Activated naive CD8-positive, alpha-beta T cell treated with anti-CD3 and anti-CD28 coated beads, Interleukin-2, amount 50 U/mL, for 24 hours (primary cell): ENCODE measurements at regions not wholly inside any gene's neighbourhood (a gene's known extent, or its start where the extent isn't known, plus 50 kb on each side); places are given as distances from the start of the nearest gene placed in this dataset.
"Not testable (repeated sequence)": the region's sequence is repeated elsewhere in the genome, so short reads cannot be mapped to it uniquely, and the experiment has no call there.

ENCODE experiments used
- ATAC-seq: fragments of 150-1000 bp; cut with Tn5 transposase; one replicate; pipeline ENCODE4 v1.10.0; 2021
- DNase-seq: peaks from one replicate; pipeline ENCODE4 v3.0.0; 2021
- H3K27ac Mint-ChIP-seq: one replicate; pipeline ENCODE4 v1.8.0; 2021; ENCODE audit warnings: mild to moderate bottlenecking, mixed read lengths
- H3K27me3 Mint-ChIP-seq: one replicate; pipeline ENCODE4 v1.8.0; 2021; ENCODE audit warnings: mixed read lengths
- H3K36me3 Mint-ChIP-seq: one replicate; pipeline ENCODE4 v1.8.0; 2021; ENCODE audit warnings: low read depth, mixed read lengths
- H3K4me1 Mint-ChIP-seq: one replicate; pipeline ENCODE4 v1.8.0; 2021; ENCODE audit warnings: mixed read lengths
- H3K4me3 Mint-ChIP-seq: one replicate; pipeline ENCODE4 v1.8.0; 2021; ENCODE audit warnings: mild to moderate bottlenecking, moderate library complexity, mixed read lengths
- H3K9me3 Mint-ChIP-seq: one replicate; pipeline ENCODE4 v1.8.0; 2021; ENCODE audit warnings: mixed read lengths

DNA sequence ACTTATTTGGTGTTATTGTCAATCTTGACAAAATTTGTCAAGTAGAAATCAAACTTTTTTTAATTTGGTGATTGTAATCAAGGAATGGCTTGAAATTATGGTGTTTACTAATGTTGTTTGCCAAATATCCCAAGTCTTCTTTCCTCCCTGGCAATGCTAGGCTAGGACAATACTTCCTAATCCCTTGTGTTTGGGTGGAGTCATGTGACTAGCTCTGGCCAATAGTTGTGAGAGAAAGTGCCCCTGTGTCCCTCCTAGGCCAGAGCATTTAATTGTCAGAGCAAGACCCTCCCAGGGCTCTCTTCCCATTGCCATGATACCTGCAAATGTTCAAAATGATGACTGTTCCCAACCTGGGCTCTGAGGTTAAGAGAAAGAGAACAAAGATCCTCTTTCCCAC, 132.7 kb downstream of the ANXA2 start:
- H3K27me3 Mint-ChIP-seq, result peaks cover 26% of the 10 kb centered on the region
- no peak overlapping the region for H3K4me3 Mint-ChIP-seq
- ATAC-seq (no peak), DNase-seq (no peak)
- H3K27ac Mint-ChIP-seq, result no peak overlapping the region
- no peaks in the 10 kb centered on the region for H3K9me3 Mint-ChIP-seq
- H3K36me3 Mint-ChIP-seq, result no peaks in the 10 kb centered on the region
- no peaks in the 10 kb centered on the region for H3K4me1 Mint-ChIP-seq

DNA sequence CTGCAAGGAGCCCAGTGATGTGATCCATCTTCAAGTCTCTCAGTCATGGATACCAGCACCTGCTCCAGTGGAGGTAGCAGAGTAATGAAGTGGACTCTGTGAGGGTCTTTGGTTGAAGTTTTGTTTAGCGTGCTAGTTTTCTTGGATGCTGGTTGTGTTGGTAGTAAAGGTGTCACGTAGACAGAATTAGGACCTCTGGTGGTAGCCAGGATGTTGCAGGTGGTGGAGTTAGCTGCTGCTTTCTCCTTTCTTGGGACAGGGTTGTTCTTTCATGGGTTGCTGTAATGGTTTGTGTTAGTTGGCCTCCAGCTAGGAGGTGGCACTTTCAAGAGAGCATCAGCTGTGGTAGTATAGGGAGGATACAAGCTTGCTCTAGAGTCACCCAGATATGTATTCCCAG, 125.2 kb downstream of the ANXA2 start:
- no peak for ATAC-seq

DNA sequence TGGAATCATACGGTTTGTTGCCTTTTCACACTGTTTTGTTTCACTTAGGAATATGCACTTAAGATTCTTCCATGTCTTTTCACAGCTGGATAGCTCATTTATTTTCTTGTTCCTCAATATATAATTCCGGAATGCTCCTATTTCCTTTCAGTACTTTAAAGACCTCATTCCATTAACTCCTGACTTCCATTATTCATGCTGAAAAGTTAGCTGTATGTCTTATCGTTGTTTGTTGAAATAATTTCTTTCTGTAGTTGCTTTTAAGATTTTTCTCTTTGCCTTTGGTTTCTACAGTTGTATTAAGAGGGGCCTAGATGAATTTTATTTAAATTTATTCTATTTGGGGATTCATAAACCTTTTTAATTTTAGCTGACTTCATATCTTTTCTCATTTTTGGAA, 122.2 kb downstream of the ANXA2 start:
- Mint-ChIP-seq H3K4me1 (no peaks in the 10 kb centered on the region), H3K36me3 (peaks cover 6% of the 10 kb centered on the region), H3K4me3 (no peak overlapping the region), H3K27ac (no peak overlapping the region), H3K27me3 (peaks cover 25% of the 10 kb centered on the region), H3K9me3 (peaks cover 19% of the 10 kb centered on the region)
- ATAC-seq, result no peak
- no peak for DNase-seq

More for the DNA sequence above, 125.2 kb downstream of the ANXA2 start:
- H3K4me1 Mint-ChIP-seq, result no peaks in the 10 kb centered on the region
- no peak overlapping the region for H3K27ac Mint-ChIP-seq
- peaks cover 29% of the 10 kb centered on the region for H3K27me3 Mint-ChIP-seq
- DNase-seq, result no peak
- peaks cover 19% of the 10 kb centered on the region for H3K9me3 Mint-ChIP-seq
- no peak overlapping the region for H3K4me3 Mint-ChIP-seq
- H3K36me3 Mint-ChIP-seq, result peaks cover 6% of the 10 kb centered on the region

DNA sequence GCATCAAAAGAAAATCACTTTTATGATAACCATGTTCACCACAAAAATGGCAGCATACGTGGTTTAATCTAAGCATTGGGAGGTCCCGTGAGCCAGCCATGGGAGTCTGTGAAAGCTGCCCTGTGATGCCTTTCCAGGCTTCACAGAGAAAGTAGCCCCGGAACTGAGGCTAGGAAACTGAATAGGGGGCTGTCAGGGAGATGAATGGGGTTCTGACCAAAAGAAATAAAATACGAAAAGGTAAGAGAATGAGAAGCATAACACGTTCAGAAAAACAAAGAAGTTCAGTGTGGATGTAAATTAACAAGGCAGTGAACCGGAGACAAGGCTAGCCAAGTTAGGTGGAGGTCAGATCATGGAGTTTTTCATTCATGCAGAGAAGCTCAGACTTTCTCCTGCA, 118.9 kb downstream of the ANXA2 start:
- H3K4me1 Mint-ChIP-seq, result no peaks in the 10 kb centered on the region
- DNase-seq, result no peak
- no peak overlapping the region for H3K27ac Mint-ChIP-seq
- peaks cover 19% of the 10 kb centered on the region for H3K9me3 Mint-ChIP-seq
- H3K4me3 Mint-ChIP-seq, result no peak overlapping the region
- ATAC-seq, result no peak
- peaks cover 6% of the 10 kb centered on the region for H3K36me3 Mint-ChIP-seq
- peaks cover 29% of the 10 kb centered on the region for H3K27me3 Mint-ChIP-seq

DNA sequence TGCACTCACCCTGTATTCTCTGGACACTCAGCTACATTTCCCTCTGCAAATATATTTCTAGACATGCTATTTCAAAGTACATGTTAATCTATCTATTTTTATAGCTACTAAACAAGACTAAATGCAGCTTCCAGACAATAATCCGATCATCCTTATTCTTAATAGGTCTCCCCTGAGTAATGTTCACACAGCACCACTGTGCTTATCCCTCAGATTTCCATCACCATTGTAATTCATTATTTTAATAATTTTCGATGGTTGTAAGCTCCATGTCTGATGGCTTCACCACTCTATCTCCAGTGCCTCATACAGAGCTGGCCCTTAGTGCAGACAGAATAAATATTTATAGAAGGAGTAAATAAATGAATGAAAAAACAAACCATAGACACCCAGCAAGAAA, 117.5 kb downstream of the ANXA2 start:
- H3K4me3 Mint-ChIP-seq, result no peak overlapping the region
- no peak overlapping the region for H3K27ac Mint-ChIP-seq
- ATAC-seq (no peak), DNase-seq (no peak)
- no peaks in the 10 kb centered on the region for H3K4me1 Mint-ChIP-seq
- peaks cover 17% of the 10 kb centered on the region for H3K9me3 Mint-ChIP-seq
- peaks cover 5% of the 10 kb centered on the region for H3K36me3 Mint-ChIP-seq
- peaks cover 29% of the 10 kb centered on the region for H3K27me3 Mint-ChIP-seq

DNA sequence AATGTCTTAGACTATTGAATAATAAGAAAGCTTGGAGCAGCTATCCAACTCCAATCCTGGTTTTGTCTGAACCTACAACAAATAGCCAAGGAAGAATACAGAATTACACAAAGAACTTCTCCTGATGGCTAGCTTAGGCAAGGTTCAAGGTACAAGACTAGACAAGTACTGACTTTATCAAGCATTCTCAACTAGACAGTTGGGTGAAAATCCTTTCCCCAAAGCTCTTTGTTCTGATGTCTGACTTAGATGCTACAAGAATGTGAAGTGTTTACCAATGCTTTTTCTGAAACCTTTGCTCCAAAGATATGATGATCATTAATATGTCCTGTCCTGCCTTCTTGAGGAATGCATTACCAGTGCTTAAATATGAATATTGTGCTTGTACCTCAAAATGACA, 113.8 kb downstream of the ANXA2 start:
- H3K9me3 Mint-ChIP-seq, result peaks cover 5% of the 10 kb centered on the region
- H3K27me3 Mint-ChIP-seq, result peaks cover 14% of the 10 kb centered on the region

DNA sequence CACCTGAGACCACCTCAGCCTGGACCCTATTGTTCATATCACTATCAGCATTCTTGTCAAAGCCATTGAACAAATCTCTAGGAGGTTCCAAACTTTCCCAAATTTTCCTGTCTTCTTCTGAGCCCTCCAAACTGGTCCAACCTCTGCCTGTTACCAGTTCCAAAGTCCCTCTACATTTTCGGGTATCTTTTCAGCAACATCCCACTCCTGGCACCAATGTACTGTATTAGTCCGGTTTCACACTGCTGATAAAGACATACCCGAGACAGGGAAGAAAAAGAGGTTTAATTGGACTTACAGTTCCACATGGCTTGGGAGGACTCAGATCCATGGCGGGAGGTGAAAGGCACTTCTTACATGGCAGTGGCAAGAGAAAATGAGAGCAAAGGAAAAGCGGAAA, 101.9 kb downstream of the ANXA2 start:
- not testable (repeated sequence) for H3K36me3 Mint-ChIP-seq, H3K9me3 Mint-ChIP-seq, H3K27me3 Mint-ChIP-seq, H3K4me3 Mint-ChIP-seq, H3K4me1 Mint-ChIP-seq, ATAC-seq, DNase-seq, H3K27ac Mint-ChIP-seq

More for the DNA sequence above, 113.8 kb downstream of the ANXA2 start:
- Mint-ChIP-seq H3K27ac (no peak overlapping the region), H3K4me1 (no peaks in the 10 kb centered on the region), H3K36me3 (no peaks in the 10 kb centered on the region), H3K4me3 (no peak overlapping the region)
- DNase-seq, result no peak
- no peak for ATAC-seq

DNA sequence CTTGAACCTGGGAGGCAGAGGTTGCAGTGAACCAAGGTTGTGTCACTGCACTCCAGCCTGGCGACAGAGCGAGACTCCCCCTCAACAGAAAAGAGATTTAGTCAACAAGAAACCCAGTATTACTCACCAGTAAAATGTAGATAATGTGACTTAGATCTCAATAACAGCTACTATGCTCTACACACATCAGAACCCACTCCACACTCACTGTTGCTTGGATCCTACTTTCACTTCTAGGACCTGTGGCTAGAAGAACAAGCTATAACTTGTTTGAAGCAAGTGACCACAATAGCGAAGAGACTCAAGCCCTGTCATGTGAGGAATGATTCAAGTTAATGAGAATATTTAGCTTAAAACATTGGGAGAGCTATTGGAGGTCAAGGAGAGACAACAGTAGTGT, 100.7 kb downstream of the ANXA2 start:
- H3K4me1 Mint-ChIP-seq, result no peaks in the 10 kb centered on the region
- H3K36me3 Mint-ChIP-seq, result no peaks in the 10 kb centered on the region
- ATAC-seq (no peak), DNase-seq (no peak)
- H3K27ac Mint-ChIP-seq, result no peak overlapping the region
- no peaks in the 10 kb centered on the region for H3K27me3 Mint-ChIP-seq
- peaks cover 7% of the 10 kb centered on the region for H3K9me3 Mint-ChIP-seq
- no peak overlapping the region for H3K4me3 Mint-ChIP-seq
